ENCODE measurements at regions not wholly inside any gene's neighbourhood (a gene's known extent, or its start where the extent isn't known, plus 50 kb on each side); places are given as distances from the start of the nearest gene placed in this dataset.

- DNase-seq (ENCODE audit: extremely low spot score, unreplicated experiment), result no peak
- H3K4me1 Mint-ChIP-seq (ENCODE audit: unreplicated experiment), result no peaks in the 10 kb centered on the region
- no peak overlapping the region for H3K4me3 Mint-ChIP-seq (ENCODE audit: unreplicated experiment)
- peaks cover 16% of the 10 kb centered on the region for H3K27me3 Mint-ChIP-seq (ENCODE audit: unreplicated experiment)
- no peak overlapping the region for H3K27ac Mint-ChIP-seq (ENCODE audit: unreplicated experiment)
- no peaks in the 10 kb centered on the region for H3K36me3 Mint-ChIP-seq (ENCODE audit: unreplicated experiment)
- no peaks in the 10 kb centered on the region for H3K9me3 Mint-ChIP-seq (ENCODE audit: unreplicated experiment)
- no peak for TF ChIP-seq CTCF (IDR thresholded peaks at IDR 0.05)
Measured at GRCh38 chr11:44397586-44398178, 87.7 kb upstream of the ALX4 start.

- H3K4me1 Mint-ChIP-seq (ENCODE audit: unreplicated experiment), result no peaks in the 10 kb centered on the region
- no peak for TF ChIP-seq CTCF (IDR thresholded peaks at IDR 0.05)
- H3K27ac Mint-ChIP-seq (ENCODE audit: unreplicated experiment), result no peak overlapping the region
- H3K27me3 Mint-ChIP-seq (ENCODE audit: unreplicated experiment), result peaks cover 16% of the 10 kb centered on the region
- H3K4me3 Mint-ChIP-seq (ENCODE audit: unreplicated experiment), result no peak overlapping the region
- DNase-seq (ENCODE audit: extremely low spot score, unreplicated experiment), result no peak
- no peaks in the 10 kb centered on the region for H3K36me3 Mint-ChIP-seq (ENCODE audit: unreplicated experiment)
- H3K9me3 Mint-ChIP-seq (ENCODE audit: unreplicated experiment), result no peaks in the 10 kb centered on the region
Measured at GRCh38 chr11:44398266-44399030, 88.5 kb upstream of the ALX4 start.

- H3K4me1 Mint-ChIP-seq (ENCODE audit: unreplicated experiment), result no peaks in the 10 kb centered on the region
- no peak overlapping the region for H3K27ac Mint-ChIP-seq (ENCODE audit: unreplicated experiment)
- TF ChIP-seq CTCF (IDR thresholded peaks at IDR 0.05), result no peak
- no peak overlapping the region for H3K4me3 Mint-ChIP-seq (ENCODE audit: unreplicated experiment)
- H3K27me3 Mint-ChIP-seq (ENCODE audit: unreplicated experiment), result peaks cover 13% of the 10 kb centered on the region
- no peak for DNase-seq (ENCODE audit: extremely low spot score, unreplicated experiment)
- no peaks in the 10 kb centered on the region for H3K9me3 Mint-ChIP-seq (ENCODE audit: unreplicated experiment)
- H3K36me3 Mint-ChIP-seq (ENCODE audit: unreplicated experiment), result no peaks in the 10 kb centered on the region
Measured at GRCh38 chr11:44399968-44400367, 90.0 kb upstream of the ALX4 start.

- Mint-ChIP-seq H3K4me3 (ENCODE audit: unreplicated experiment) (no peak overlapping the region), H3K27me3 (ENCODE audit: unreplicated experiment) (peaks cover 16% of the 10 kb centered on the region), H3K4me1 (ENCODE audit: unreplicated experiment) (no peaks in the 10 kb centered on the region), H3K9me3 (ENCODE audit: unreplicated experiment) (no peaks in the 10 kb centered on the region), H3K27ac (ENCODE audit: unreplicated experiment) (no peak overlapping the region), H3K36me3 (ENCODE audit: unreplicated experiment) (no peaks in the 10 kb centered on the region)
- no peak for TF ChIP-seq CTCF (IDR thresholded peaks at IDR 0.05)
- DNase-seq (ENCODE audit: extremely low spot score, unreplicated experiment), result no peak
Measured at GRCh38 chr11:44400431-44400830, 90.5 kb upstream of the ALX4 start.

- Mint-ChIP-seq H3K36me3 (ENCODE audit: unreplicated experiment) (no peaks in the 10 kb centered on the region), H3K27me3 (ENCODE audit: unreplicated experiment) (peaks cover 14% of the 10 kb centered on the region), H3K4me1 (ENCODE audit: unreplicated experiment) (no peaks in the 10 kb centered on the region), H3K27ac (ENCODE audit: unreplicated experiment) (no peak overlapping the region), H3K9me3 (ENCODE audit: unreplicated experiment) (no peaks in the 10 kb centered on the region), H3K4me3 (ENCODE audit: unreplicated experiment) (no peak overlapping the region)
- DNase-seq (ENCODE audit: extremely low spot score, unreplicated experiment), result no peak
- TF ChIP-seq CTCF (IDR thresholded peaks at IDR 0.05), result no peak
Measured at GRCh38 chr11:44402466-44403075, 92.6 kb upstream of the ALX4 start.
